Activated effector memory CD4-positive, alpha-beta T cell treated with anti-CD3 and anti-CD28 coated beads, Interleukin-2, amount 50 U/mL, for 16 hours (primary cell): ENCODE measurements at regions not wholly inside any gene's neighbourhood (a gene's known extent, or its start where the extent isn't known, plus 50 kb on each side); places are given as distances from the start of the nearest gene placed in this dataset.
"Not testable (repeated sequence)": the region's sequence is repeated elsewhere in the genome, so short reads cannot be mapped to it uniquely, and the experiment has no call there.

ENCODE experiments used
- DNase-seq: peaks from one replicate; pipeline ENCODE4 v3.0.0-alpha.2; 2020

GRCh38 chr5:72760259-72760658, 56.2 kb upstream of the TNPO1 start:
- no peak for DNase-seq

- no peak for DNase-seq
These were observed 63.6 kb upstream of the TNPO1 start for GRCh38 chr5:72752909-72753308.

- DNase-seq = no peak
These were observed 67.0 kb upstream of the TNPO1 start for GRCh38 chr5:72749362-72749997.

GRCh38 chr5:72747826-72748225, 68.6 kb upstream of the TNPO1 start:
- no peak for DNase-seq

- DNase-seq = no peak
These were observed 69.7 kb upstream of the TNPO1 start for GRCh38 chr5:72746736-72747135.

- DNase-seq = no peak
These were observed 72.3 kb upstream of the TNPO1 start for GRCh38 chr5:72744136-72744535.

- no peak for DNase-seq
These were observed 74.7 kb upstream of the TNPO1 start for GRCh38 chr5:72741805-72742204.

- DNase-seq = no peak
These were observed 82.7 kb upstream of the TNPO1 start for GRCh38 chr5:72733810-72734209.

GRCh38 chr5:72723581-72723980, 92.9 kb upstream of the TNPO1 start:
- no peak for DNase-seq

- no peak for DNase-seq
These were observed 93.5 kb upstream of the TNPO1 start for GRCh38 chr5:72722792-72723452.

GRCh38 chr5:72721844-72722243, 94.6 kb upstream of the TNPO1 start:
- DNase-seq = no peak

GRCh38 chr5:72720205-72720604, 96.3 kb upstream of the TNPO1 start:
- no peak for DNase-seq

GRCh38 chr5:72711351-72711750, 105.1 kb upstream of the TNPO1 start:
- no peak for DNase-seq

GRCh38 chr5:72709341-72709740, 107.1 kb upstream of the TNPO1 start:
- no peak for DNase-seq

- no peak for DNase-seq
These were observed 111.3 kb upstream of the TNPO1 start for GRCh38 chr5:72705178-72705577.

- DNase-seq = no peak
These were observed 112.6 kb upstream of the TNPO1 start for GRCh38 chr5:72703876-72704275.

- no peak for DNase-seq
These were observed 113.5 kb upstream of the TNPO1 start for GRCh38 chr5:72702881-72703434.

- DNase-seq = not testable (repeated sequence)
These were observed 114.4 kb upstream of the TNPO1 start for GRCh38 chr5:72702105-72702504.

GRCh38 chr5:72698481-72698880, 118.0 kb upstream of the TNPO1 start:
- no peak for DNase-seq

- no peak for DNase-seq
These were observed 118.8 kb upstream of the TNPO1 start for GRCh38 chr5:72697622-72698021.

- no peak for DNase-seq
These were observed 120.8 kb upstream of the TNPO1 start for GRCh38 chr5:72695659-72696058.

- DNase-seq = no peak
These were observed 121.6 kb upstream of the TNPO1 start for GRCh38 chr5:72694856-72695255.

- no peak for DNase-seq
These were observed 122.8 kb upstream of the TNPO1 start for GRCh38 chr5:72693546-72694205.
